Body of pancreas (tissue), 4 donors: ENCODE measurements at regions not wholly inside any gene's neighbourhood (a gene's known extent, or its start where the extent isn't known, plus 50 kb on each side); places are given as distances from the start of the nearest gene placed in this dataset.

Experiments used
- ATAC-seq: fragments of 150-250 bp; one replicate; pipeline ENCODE4 v1.9.1; 2016
- DNase-seq, 4 donors: peaks; one replicate each; pipeline ENCODE4 v3.0.0-alpha.2; 2019
- H3K27ac ChIP-seq, 4 donors: fragments of 200-600 bp; sonication (generic); 1 replicate in 3 of 4; 2 replicates in 1 of 4; pipeline versions ENCODE4 v1.5.1 to v1.6.1; 2016 to 2019; ENCODE audit warnings: mild to moderate bottlenecking in 1 of 4, mixed read lengths in 1 of 4, moderate library complexity in 1 of 4
- H3K27me3 ChIP-seq, 2 donors: fragments of 200-600 bp; sonication (generic); one replicate each; pipeline ENCODE4 v1.6.0; 2016; ENCODE audit warnings: mild to moderate bottlenecking in 1 of 2
- H3K36me3 ChIP-seq, 2 donors: fragments of 200-600 bp; sonication (generic); replicated peaks in 1 of 2; 2 replicates each; pipeline ENCODE4 v1.5.1; 2016; ENCODE audit warnings: low read depth in 2 of 2; ENCODE audit not compliant: insufficient read depth in 1 of 2
- H3K4me1 ChIP-seq: fragments of 200-600 bp; sonication (generic); one replicate; pipeline ENCODE4 v1.6.0; 2016
- H3K4me3 ChIP-seq, 2 donors: fragments of 200-600 bp; sonication (generic); 1 replicate in 1 of 2; 2 replicates in 1 of 2; pipeline ENCODE4 v1.5.1; 2016 to 2019
- H3K9me3 ChIP-seq, 3 donors: fragments of 200-600 bp; sonication (generic); 1 replicate in 2 of 3; 2 replicates in 1 of 3; pipeline ENCODE4 v1.5.1; 2016
- CTCF ChIP-seq, 7 experiments: fragments of 450-650 bp in 4 of 7; fragments of 200-600 bp in 3 of 7; sonication (generic) in 3 of 7; IDR thresholded peaks; one replicate each; pipeline ENCODE4 v1.5.1; 2016 to 2019; ENCODE audit warnings: antibody characterized with exemption in 7 of 7
- POLR2A ChIP-seq, 3 donors: fragments of 450-650 bp; IDR thresholded peaks; one replicate each; pipeline ENCODE4 v1.6.1; 2016; ENCODE audit warnings: antibody characterized with exemption in 3 of 3, mild to moderate bottlenecking in 2 of 3
- WGBS, 2 donors: methylation state at CpG; one replicate each; pipeline ENCODE4 v1.1.5; 2017; 5-methylcytosine and 5-hydroxymethylcytosine counted together
- intact Hi-C: fragments of 100-400 bp; cut with DNase I; formaldehyde crosslinking; loops from one replicate; pipeline ENCODE4 v1.15.1; 2023

GRCh38 chr22:26743149-26743548 lies 85.8 kb downstream of the MIAT start:
- 79 to 85% methylated on average over 5 of the region's 5 CpGs for WGBS, 2 donors
- intact Hi-C loops: no loop called here
- no peak for DNase-seq

GRCh38 chr22:26744892-26745808 lies 87.8 kb downstream of the MIAT start:
- Histone ChIP-seq H3K27ac (no peak overlapping the region), H3K4me3 (no peak overlapping the region), H3K27me3 (no peaks in the 10 kb centered on the region), H3K36me3 (no peaks in the 10 kb centered on the region), H3K4me1 (no peaks in the 10 kb centered on the region), H3K9me3 (no peaks in the 10 kb centered on the region)
- intact Hi-C loops: no loop called here
- ATAC-seq: peak; percentile 33
- DNase-seq: no peak
- WGBS, 2 donors: 68 to 70% methylated on average over 4 of the region's 4 CpGs
- no peak for TF ChIP-seq CTCF (IDR thresholded peaks at IDR 0.05)
- no peak for TF ChIP-seq POLR2A (IDR thresholded peaks at IDR 0.05)

More at GRCh38 chr22:26743149-26743548, 85.8 kb downstream of the MIAT start:
- Histone ChIP-seq H3K27ac (no peak overlapping the region), H3K36me3 (no peaks in the 10 kb centered on the region), H3K9me3 (no peaks in the 10 kb centered on the region), H3K4me1 (no peaks in the 10 kb centered on the region), H3K4me3 (no peak overlapping the region), H3K27me3 (no peaks in the 10 kb centered on the region)
- no peak for TF ChIP-seq POLR2A (IDR thresholded peaks at IDR 0.05)
- TF ChIP-seq CTCF (IDR thresholded peaks at IDR 0.05): no peak
- ATAC-seq: no peak

GRCh38 chr22:26746311-26746710 lies 88.9 kb downstream of the MIAT start:
- intact Hi-C loops: no loop called here
- Histone ChIP-seq H3K27ac (no peak overlapping the region), H3K4me1 (no peaks in the 10 kb centered on the region), H3K9me3 (no peaks in the 10 kb centered on the region), H3K27me3 (no peaks in the 10 kb centered on the region), H3K4me3 (no peak overlapping the region), H3K36me3 (no peaks in the 10 kb centered on the region)
- DNase-seq (no peak), ATAC-seq (no peak)
- WGBS, 2 donors: 90 to 95% methylated on average over 1 of the region's 1 CpG
- TF ChIP-seq POLR2A (IDR thresholded peaks at IDR 0.05) (no peak), CTCF (IDR thresholded peaks at IDR 0.05) (no peak)

GRCh38 chr22:26748845-26749244 lies 91.5 kb downstream of the MIAT start:
- no peaks in the 10 kb centered on the region for H3K4me1 ChIP-seq
- TF ChIP-seq CTCF (IDR thresholded peaks at IDR 0.05): no peak
- TF ChIP-seq POLR2A (IDR thresholded peaks at IDR 0.05): no peak
- ATAC-seq (no peak), DNase-seq (no peak)
- 88 to 91% methylated on average over 6 of the region's 6 CpGs for WGBS, 2 donors
- no peak overlapping the region for H3K4me3 ChIP-seq
- H3K27me3 ChIP-seq: no peaks in the 10 kb centered on the region
- intact Hi-C loops: no loop called here
- no peaks in the 10 kb centered on the region for H3K9me3 ChIP-seq
- H3K36me3 ChIP-seq: no peaks in the 10 kb centered on the region
- H3K27ac ChIP-seq: no peak overlapping the region

- H3K4me1 ChIP-seq: no peaks in the 10 kb centered on the region
- no peak for TF ChIP-seq CTCF (IDR thresholded peaks at IDR 0.05)
- TF ChIP-seq POLR2A (IDR thresholded peaks at IDR 0.05): no peak
- no peak for DNase-seq
- no peaks in the 10 kb centered on the region for H3K27me3 ChIP-seq
- WGBS, 2 donors: 34 to 68% methylated on average over 5 of the region's 5 CpGs
- no peaks in the 10 kb centered on the region for H3K9me3 ChIP-seq
- no peak for ATAC-seq
- H3K4me3 ChIP-seq: no peak overlapping the region
- no peak overlapping the region for H3K27ac ChIP-seq
- intact Hi-C loops: loop anchor here (10.0 kb wide), 2 partner anchors 1054 to 1254 kb away; partner anchors contain the start of gene MN1
- no peaks in the 10 kb centered on the region for H3K36me3 ChIP-seq
These were observed 93.8 kb downstream of the MIAT start for GRCh38 chr22:26751217-26751616.
